HG02610 (cell line): ENCODE measurements at regions not wholly inside any gene's neighbourhood (a gene's known extent, or its start where the extent isn't known, plus 50 kb on each side); places are given as distances from the start of the nearest gene placed in this dataset.
"Not testable (repeated sequence)": the region's sequence is repeated elsewhere in the genome, so short reads cannot be mapped to it uniquely, and the experiment has no call there.

ENCODE experiments used
- ATAC-seq: cut with Tn5 transposase; IDR thresholded peaks from one replicate; pipeline ENCODE4 v1.9.1; 2021; ENCODE audit warnings: mild to moderate bottlenecking, moderate library complexity; ENCODE audit not compliant: unreplicated experiment

DNA sequence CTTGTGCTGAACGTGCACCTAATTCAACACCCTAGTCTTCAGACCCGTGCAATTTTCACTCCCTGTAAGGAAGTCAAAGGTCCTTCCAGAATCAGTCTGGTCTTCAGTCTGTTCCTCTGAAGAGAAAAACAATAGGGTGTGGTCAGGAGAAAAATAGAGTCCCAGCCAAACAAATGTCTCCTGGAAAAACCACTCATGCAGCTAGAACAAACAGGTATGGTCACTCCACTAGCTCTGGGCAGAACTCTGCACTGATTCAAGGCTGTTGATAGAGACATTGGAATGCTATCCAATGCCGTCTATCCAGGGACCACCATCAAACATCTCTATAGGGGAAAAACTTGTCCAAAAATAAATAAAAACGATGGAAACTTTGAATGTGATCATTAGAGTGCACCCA lies 81.8 kb upstream of the MAP3K1 start:
- no peak for ATAC-seq

DNA sequence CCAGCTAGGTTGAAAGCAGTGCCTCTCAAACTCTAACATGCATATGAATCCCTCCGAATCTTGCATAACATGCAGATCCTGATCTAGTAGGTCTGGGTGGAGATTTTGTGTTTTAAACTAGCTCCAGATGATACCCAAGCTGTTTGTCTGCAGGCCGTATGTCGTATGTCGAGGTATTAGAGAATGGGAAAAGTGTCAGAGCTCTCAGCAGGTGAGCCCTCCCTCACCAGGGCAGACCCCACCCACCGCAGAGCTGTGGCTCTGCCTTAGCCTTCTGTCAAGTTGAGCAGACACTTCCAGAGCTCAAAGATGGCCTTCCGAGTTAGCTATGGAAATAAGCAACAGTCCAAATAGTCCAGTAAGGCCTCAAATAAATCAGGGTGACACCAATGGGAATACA lies 83.2 kb upstream of the MAP3K1 start:
- ATAC-seq, result no peak

DNA sequence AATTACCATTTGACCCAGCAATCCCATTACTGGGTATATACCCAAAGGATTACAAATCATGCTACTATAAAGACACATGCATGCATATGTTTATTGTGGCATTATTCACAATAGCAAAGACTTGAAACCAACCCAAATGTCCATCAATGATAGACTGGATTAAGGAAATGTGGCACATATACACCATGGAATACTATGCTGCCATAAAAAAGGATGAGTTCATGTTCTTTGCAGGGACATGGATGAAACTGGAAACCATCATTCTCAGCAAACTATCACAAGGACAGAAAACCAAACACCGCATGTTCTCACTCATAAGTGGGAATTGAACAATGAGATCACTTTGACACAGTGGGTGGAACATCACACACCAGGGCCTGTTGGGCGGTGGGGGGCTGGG lies 83.9 kb upstream of the MAP3K1 start:
- ATAC-seq, result not testable (repeated sequence)

DNA sequence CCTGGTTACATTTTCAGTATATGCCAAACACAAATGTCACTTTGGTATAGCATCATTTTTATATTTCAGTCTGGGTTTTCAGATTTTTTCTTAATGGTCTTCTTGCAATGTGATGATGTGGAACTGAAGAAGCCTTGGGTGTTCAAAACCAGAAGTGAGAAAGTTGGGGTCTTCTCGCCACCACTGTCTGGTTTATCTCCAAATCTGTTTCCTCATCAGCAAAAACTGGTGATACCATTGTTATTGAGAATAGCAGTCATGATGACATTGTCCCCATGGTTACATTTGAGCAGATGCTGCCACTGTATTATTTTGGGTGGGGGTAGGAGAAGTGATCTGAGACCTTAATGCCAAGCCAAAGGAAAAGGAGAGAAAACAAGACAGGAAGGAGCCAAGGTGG lies 85.9 kb upstream of the MAP3K1 start:
- no peak for ATAC-seq

DNA sequence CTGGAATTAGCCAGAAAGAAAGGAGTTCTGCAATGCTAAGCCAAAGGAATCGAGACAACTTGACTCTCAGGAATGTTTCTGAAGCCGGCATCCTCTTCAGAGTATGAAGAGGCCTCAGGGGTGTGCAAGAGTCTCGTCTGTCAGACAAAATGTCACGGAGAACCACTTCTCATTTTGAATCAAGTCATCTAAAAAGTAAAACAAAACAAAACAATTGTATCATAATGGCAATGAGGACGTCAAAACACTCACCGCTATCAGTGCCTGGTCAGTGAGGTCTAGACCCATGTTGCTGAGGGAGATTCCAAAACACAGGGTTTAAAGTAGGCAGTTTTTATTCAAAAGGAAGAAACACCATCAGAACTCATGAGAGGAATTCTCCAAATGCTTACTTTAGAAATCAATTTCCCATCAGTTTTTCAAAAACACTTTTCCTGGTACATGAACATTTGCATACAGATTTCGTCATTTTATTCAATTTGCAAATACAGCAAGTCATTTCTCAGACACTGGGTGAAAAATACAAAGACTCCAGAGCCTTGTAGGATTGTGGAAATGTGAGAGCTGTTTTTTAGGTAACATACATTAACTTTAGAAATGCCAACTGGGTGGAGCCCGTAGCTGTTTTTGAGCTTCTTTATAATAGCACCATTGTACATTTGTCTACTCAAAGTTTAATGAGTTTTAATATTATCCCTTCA lies 89.5 kb upstream of the MAP3K1 start:
- no peak for ATAC-seq

DNA sequence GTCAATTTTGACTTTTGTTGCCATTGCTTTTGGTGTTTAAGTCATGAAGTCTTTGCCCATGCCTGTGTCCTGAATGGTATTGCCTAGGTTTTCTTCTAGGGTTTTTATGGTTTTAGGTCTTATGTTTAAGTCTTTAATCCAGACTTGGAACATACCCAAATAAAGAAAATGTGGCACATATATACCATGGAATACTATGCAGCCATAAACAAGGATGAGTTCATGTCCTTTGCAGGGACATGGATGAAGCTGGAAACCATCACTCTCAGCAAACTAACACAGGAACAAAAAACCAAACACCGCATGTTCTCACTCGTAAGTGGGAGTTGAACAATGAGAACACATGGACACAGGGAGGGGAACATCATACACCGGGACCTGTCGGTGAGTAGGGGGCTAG lies 90.5 kb upstream of the MAP3K1 start:
- ATAC-seq, result not testable (repeated sequence)

DNA sequence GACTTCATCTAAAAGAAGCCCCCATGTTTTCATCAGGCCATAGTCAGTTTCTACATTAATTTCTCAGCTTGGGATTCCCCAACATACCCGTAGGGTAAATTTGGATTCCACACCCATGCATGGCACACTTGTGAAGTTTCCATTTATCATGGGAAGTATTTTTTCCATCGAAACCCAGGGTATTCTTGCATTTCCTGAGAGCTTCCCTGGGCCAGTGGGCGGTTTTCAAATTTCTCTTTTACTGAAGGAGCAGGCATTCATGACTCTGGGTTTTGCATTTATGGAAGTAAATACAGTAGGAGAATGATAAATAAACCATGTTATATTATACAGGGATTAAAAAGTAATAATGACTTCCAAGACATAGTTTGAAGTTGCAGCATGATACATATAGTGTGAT lies 93.0 kb upstream of the MAP3K1 start:
- ATAC-seq, result no peak

DNA sequence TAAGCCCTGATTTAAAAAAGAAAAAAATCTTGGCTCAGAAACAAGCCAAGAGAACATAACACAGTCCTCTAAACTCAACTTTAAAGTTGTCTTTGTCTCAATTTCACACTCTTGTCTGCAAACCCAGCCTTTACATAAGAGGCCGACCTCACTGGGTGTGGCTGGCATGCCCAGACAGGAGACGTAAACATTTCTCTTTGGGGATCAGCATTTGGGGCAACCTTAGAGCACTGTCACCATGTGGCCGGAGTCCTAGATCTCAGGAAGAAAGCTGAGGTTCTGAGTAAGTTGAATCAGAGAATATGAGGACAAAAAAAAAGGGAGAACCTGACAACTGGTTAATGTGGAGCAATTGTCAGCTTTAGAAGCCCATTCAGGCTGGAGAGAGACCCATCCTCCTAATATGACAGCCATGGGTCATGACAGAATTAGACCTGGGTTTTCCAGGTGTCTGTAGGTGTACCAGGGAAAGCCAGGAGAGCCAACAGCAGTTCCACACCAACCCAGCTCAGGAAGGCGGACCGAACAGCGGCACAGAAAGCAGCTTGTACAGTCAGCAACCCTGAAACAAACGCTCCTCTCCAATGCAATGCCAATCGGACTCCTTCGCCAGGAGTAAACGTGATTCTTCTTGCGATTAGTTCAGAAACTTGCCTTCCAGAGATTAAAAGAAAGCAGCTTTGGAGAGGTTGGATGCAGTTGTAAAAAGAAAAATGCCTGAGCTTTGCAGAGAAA lies 97.9 kb upstream of the MAP3K1 start:
- ATAC-seq, result no peak

DNA sequence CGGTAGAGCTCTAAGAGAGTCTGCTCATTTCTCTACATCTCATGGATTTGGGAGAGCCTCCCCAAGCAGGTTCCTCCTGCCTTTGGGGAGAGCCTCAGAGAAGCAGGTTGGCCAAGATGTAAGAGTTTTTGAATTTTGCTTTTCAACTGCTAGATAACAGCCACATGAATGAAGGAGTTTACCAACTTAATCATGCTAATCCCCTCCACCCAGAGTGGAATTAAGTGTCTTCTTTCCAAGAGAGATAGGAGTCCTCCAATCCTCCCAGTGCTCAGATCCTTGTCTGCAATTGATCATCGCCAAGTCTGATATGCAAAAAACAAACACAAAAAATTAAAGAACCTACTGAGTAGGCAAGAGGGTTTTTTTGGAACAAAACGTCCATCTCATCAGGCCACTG lies 99.4 kb upstream of the MAP3K1 start:
- no peak for ATAC-seq

DNA sequence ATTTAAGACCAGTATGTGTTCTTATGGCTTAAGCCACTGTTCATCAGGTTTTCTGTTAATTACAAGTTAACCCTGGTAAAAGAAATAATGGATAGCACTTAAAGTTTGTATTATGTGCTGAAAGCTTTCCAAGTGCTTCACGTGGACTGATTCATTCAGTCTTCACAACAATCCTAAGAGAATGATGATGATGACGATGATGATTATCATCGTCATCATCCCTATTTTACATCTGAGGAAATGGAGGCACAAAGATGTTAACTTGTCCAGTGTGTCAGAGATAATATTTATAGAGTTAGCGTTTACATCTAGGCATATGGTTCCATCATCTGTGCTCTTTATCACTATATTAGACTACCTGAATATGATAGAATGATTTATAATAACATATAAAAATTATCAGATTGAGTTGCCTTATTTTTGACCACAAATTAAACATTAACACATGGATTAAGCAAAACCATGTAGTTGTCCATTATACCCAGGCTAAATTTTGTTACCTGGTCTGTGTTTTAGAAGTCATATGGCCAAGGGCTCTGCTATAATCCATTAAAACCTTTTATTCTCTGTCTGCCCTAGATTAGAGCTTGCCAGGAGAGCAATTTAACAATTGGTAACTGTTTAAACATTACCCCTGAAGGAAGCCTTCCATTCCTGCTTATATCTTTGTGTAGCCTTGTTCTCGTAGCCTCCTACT lies 102.3 kb upstream of the MAP3K1 start:
- no peak for ATAC-seq

DNA sequence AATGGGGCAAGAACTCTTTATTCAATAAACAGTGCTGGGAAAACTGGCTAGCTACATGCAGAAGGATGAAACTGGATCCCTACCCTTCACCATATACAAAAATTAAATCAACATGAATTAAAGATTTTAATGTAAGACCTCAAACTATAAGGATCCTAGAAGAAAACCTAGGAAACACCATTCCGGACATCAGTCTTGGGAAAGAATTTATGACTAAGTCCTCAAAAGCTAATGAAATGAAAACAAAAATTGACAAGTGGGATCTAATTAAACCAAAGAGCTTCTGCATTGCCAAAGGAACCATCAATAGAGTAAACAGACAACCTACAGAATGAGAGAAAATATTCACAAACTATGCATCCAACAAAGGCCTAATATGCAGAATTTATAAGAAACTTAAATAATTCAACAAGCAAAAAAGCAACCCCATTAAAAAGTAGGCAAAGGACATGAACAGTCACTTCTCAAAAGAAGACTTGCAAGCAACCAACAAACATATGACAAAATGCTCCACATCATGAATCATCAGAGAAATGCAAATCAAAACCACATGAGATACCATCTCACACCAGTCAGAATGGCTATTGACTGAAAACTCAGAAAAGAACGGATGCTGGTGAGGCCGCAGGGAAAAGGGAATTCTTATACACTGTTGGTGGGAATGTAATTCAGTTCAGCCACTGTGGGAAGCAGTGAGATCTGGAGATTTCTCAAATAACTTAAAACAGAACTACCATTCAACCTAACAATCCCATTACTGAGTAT lies 104.3 kb upstream of the MAP3K1 start:
- no peak for ATAC-seq

DNA sequence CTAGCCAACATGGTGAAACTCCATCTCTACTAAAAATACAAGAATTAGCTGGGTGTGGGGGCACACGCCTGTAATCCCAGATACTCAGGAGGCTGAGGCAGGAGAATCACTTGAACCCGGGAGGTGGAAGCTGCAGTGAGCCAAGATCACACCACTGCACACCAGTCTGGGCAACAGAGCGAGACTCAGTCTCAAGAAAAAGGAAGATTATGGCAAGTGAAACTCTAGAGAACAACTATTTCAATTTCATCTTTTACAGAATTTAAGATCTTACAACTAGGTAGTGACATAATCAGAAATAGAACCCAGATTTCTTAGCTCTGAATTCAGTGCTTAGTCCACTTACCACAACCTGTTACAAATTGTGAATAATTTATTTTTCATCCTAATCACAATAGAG lies 108.8 kb upstream of the MAP3K1 start:
- ATAC-seq, result no peak

DNA sequence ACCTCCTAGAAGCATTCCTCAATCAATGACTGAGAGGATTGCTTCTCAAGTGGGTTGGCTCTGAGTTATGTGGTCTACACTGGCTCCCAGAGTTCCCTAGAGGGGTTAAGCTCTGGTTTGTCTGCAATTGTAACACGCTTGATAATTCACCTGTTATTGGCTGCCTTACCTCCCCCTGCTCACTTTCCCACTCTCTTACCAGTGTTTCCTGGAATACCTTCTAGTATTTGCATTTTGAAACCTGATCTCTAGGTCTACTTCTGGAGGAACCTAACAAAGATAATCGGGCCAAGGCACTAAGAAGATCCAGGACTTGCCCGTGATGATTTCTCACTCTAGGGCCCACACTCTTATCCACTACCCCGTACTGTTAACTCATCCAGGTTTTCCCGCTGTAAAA lies 110.1 kb upstream of the MAP3K1 start:
- no peak for ATAC-seq

DNA sequence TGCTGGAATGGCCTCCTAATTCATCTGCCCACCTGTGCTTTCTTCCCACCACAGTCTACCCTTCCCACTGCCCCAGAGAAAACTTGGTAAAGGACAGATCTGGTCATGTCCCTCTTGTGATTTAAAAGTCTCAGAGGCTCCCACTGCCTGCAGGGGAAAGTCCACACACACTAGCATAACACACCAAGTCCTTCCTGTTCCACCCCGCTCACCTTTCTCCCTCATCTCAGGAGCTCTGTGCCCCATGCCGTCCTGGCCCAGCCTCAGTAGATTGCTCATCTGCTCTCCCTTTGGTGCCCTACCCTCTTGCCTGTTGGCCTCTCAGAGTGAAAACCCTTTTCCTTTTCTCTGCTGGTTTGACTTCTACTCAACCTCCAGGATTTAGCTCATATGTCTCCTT lies 111.4 kb upstream of the MAP3K1 start:
- ATAC-seq, result no peak

DNA sequence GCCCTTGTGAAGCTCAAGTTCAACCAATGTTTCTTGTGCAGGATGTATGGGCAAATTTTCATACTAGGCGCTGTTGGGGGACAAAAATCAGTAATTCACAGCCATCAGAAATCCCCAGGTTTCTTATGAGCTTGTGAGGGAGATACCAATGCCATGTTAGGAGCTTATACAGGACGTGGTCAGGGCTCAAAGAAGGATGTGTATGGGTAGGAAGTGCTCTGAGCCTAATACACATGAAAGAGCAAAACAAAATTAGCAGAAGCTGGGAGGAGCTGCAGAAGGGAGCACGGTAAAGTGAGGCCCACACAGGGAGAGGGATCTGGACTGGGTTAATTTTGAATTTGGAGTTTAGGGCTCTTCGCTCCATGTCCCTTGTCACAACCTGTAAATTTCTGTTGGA lies 114.6 kb upstream of the MAP3K1 start:
- ATAC-seq, result no peak

DNA sequence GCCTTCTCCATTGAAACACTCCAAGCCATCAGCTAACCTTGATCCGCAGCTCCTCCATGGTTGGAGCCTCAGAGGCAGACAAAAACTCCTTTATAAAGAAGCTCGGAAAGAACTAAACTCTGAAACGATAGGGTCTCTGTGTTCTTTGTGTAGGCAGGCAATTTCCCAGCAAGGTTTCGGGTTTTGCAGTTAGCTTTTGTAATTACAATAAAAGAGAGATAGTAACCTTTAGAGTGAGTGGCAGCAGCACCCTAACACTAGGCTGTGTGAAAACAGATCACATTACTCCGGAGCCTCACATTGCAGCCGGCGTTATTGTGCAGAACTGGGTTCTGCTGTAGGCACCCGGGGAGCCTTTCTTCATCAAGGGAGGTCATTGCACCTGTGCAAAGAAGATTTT lies 115.8 kb upstream of the MAP3K1 start:
- ATAC-seq, result no peak

DNA sequence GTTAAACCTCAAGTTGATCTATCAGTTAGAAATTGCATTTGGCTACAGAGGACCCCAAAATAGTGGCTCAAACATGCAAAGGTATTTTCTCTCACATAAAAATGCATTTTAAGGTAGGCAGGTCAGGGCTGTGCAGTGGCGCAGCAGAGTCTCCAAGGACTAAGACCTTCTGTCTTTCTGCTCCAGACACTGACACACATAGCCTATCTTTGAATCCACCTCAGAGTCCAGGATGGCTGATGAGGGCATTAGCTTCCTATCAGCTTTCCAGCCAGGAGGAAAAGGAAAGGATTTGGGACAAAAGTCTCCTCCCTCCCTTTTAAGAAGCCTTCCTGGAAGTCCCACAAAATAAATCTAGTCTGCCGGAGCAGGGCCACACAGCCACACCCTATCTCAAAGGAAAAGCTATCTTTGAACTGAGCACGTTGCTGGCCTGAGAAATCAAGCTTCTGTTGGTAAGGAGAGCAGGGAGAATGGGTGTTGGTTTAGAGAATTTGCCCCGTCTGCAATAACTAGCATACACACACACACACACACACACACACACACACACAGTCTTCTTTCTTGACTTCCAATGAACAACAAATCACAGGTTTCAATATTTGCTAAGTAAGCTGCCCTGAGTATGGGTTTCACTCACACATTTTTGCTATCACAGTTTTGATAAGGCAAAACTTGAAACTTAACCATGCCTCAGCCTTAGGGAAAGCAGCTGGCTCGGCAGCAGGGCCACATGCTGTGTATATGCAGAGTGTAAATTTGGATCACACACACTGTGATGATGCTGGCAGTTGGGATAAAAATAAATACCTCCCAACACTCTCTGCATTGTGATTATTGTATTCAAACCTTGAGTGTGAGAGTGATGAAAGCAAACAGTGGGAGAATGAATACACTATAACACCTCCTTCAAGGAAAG lies 116.6 kb upstream of the MAP3K1 start:
- ATAC-seq, result no peak

DNA sequence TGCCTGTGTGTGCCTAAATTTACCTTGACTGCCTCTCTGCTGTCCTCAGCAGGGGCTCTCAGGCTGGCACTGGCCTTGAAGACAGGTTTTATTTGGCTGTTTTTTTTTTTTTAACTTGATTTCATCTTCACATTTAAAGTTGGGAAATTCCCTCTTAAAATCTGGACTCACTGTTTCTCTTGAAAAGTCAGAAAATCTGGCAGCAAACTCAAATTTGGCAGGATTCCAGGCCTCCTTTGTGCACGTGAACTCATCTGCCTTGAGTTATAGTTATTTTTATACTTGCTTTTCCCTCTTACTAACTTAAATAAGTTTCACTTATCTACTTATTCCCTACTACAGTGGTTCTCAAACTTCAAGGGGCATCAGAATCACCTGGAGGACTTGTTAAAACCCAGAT lies 118.4 kb upstream of the MAP3K1 start:
- no peak for ATAC-seq

DNA sequence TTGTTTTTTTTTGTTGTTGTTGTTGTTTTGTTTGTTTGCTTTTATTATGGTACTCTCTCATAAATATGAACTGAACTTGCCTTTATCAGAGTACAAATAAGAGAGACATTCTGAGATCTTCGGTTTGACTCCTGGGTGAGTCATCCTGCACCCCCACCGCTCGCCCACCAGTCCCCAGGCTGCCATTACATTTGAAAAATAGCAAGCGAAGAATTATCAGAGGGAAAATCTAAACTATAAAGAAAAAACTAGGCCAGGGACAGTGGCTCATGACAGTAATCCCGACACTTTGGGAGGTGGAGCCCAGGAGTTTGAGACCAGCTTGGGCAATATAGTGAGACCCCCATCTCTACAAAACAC lies 122.1 kb upstream of the MAP3K1 start:
- ATAC-seq, result no peak
